Effector memory CD8-positive, alpha-beta T cell (primary cell): ENCODE measurements at regions not wholly inside any gene's neighbourhood (a gene's known extent, or its start where the extent isn't known, plus 50 kb on each side); places are given as distances from the start of the nearest gene placed in this dataset.
"Not testable (repeated sequence)": the region's sequence is repeated elsewhere in the genome, so short reads cannot be mapped to it uniquely, and the experiment has no call there.

Experiments used
- ATAC-seq: fragments of 150-1000 bp; cut with Tn5 transposase; replicated peaks from 2 replicates; pipeline ENCODE4 v1.10.0; 2021; ENCODE audit warnings: mild to moderate bottlenecking, moderate library complexity
- DNase-seq, 3 experiments: peaks; one replicate each; pipeline ENCODE4 v3.0.0; 2021
- H3K27ac Mint-ChIP-seq, 2 donors: one replicate each; pipeline ENCODE4 v1.8.0; 2022; ENCODE audit warnings: mild to moderate bottlenecking in 2 of 2, mixed read lengths in 2 of 2, moderate library complexity in 2 of 2
- H3K27me3 Mint-ChIP-seq, 2 donors: one replicate each; pipeline ENCODE4 v1.8.0; 2022; ENCODE audit warnings: mixed read lengths in 2 of 2
- H3K36me3 Mint-ChIP-seq: one replicate; pipeline ENCODE4 v1.8.0; 2022; ENCODE audit warnings: mild to moderate bottlenecking, moderate library complexity, mixed read lengths; ENCODE audit not compliant: insufficient read depth
- H3K4me1 Mint-ChIP-seq, 2 donors: one replicate each; pipeline ENCODE4 v1.8.0; 2022; ENCODE audit warnings: low read depth in 2 of 2, mixed read lengths in 2 of 2
- H3K4me3 Mint-ChIP-seq, 2 donors: one replicate each; pipeline ENCODE4 v1.8.0; 2022; ENCODE audit warnings: mild to moderate bottlenecking in 2 of 2, mixed read lengths in 2 of 2, moderate library complexity in 2 of 2
- H3K9me3 Mint-ChIP-seq, 2 donors: one replicate each; pipeline ENCODE4 v1.8.0; 2022; ENCODE audit warnings: mixed read lengths in 2 of 2

GRCh38 chr3:87949879-87950208 lies 109.0 kb downstream of the CGGBP1 start:
- DNase-seq (no peak), ATAC-seq (no peak)
- Mint-ChIP-seq H3K27me3 (peaks cover 11 to 15% of the 10 kb centered on the region in 2 donors), H3K27ac (no peak overlapping the region), H3K36me3 (no peaks in the 10 kb centered on the region), H3K4me3 (no peak overlapping the region), H3K4me1 (no peaks in the 10 kb centered on the region), H3K9me3 (no peaks in the 10 kb centered on the region)

- no peaks in the 10 kb centered on the region for H3K4me1 Mint-ChIP-seq
- DNase-seq = no peak
- H3K27me3 Mint-ChIP-seq = peaks cover 16 to 18% of the 10 kb centered on the region in 2 donors
- no peak for ATAC-seq
- H3K9me3 Mint-ChIP-seq = no peaks in the 10 kb centered on the region
- H3K4me3 Mint-ChIP-seq = no peak overlapping the region
- no peak overlapping the region for H3K27ac Mint-ChIP-seq
- no peaks in the 10 kb centered on the region for H3K36me3 Mint-ChIP-seq
Observed at GRCh38 chr3:87949189-87949878, 109.5 kb downstream of the CGGBP1 start.

- not testable (repeated sequence) for H3K27ac Mint-ChIP-seq
Observed at GRCh38 chr3:87946007-87946406, 112.8 kb downstream of the CGGBP1 start.

GRCh38 chr3:87942256-87942655 lies 116.5 kb downstream of the CGGBP1 start:
- DNase-seq, H3K36me3 Mint-ChIP-seq, H3K27ac Mint-ChIP-seq, H3K4me3 Mint-ChIP-seq, H3K9me3 Mint-ChIP-seq, H3K4me1 Mint-ChIP-seq, ATAC-seq: not testable (repeated sequence)
- peaks cover 18 to 22% of the 10 kb centered on the region in 2 donors for H3K27me3 Mint-ChIP-seq

More at GRCh38 chr3:87946007-87946406, 112.8 kb downstream of the CGGBP1 start:
- not testable (repeated sequence) for H3K4me3 Mint-ChIP-seq, DNase-seq, H3K9me3 Mint-ChIP-seq, ATAC-seq, H3K4me1 Mint-ChIP-seq, H3K36me3 Mint-ChIP-seq
- H3K27me3 Mint-ChIP-seq = peaks cover 16 to 18% of the 10 kb centered on the region in 2 donors

- Mint-ChIP-seq H3K27me3 (peaks cover 0 to 5% of the 10 kb centered on the region in 2 donors), H3K27ac (no peak overlapping the region), H3K4me1 (no peaks in the 10 kb centered on the region), H3K9me3 (peaks cover 9 to 22% of the 10 kb centered on the region in 2 donors), H3K36me3 (no peaks in the 10 kb centered on the region), H3K4me3 (no peak overlapping the region)
- DNase-seq (no peak), ATAC-seq (no peak)
Observed at GRCh38 chr3:87924485-87924884, 134.3 kb downstream of the CGGBP1 start.

GRCh38 chr3:87920549-87920948 lies 138.3 kb downstream of the CGGBP1 start:
- H3K9me3 Mint-ChIP-seq = peaks cover 8 to 18% of the 10 kb centered on the region in 2 donors
- H3K27me3 Mint-ChIP-seq = peaks cover 3 to 5% of the 10 kb centered on the region in 2 donors
- H3K4me3 Mint-ChIP-seq = no peak overlapping the region
- DNase-seq (no peak), ATAC-seq (no peak)
- no peaks in the 10 kb centered on the region for H3K4me1 Mint-ChIP-seq
- H3K36me3 Mint-ChIP-seq = no peaks in the 10 kb centered on the region
- H3K27ac Mint-ChIP-seq = no peak overlapping the region

- Mint-ChIP-seq H3K4me3 (no peak overlapping the region), H3K27ac (no peak overlapping the region), H3K4me1 (no peaks in the 10 kb centered on the region), H3K9me3 (no peaks in the 10 kb centered on the region), H3K27me3 (no peaks in the 10 kb centered on the region), H3K36me3 (no peaks in the 10 kb centered on the region)
- DNase-seq (no peak), ATAC-seq (no peak)
Observed at GRCh38 chr3:87901141-87901540, 157.7 kb downstream of the CGGBP1 start.

- DNase-seq (no peak), ATAC-seq (no peak)
- Mint-ChIP-seq H3K27ac (no peak overlapping the region), H3K27me3 (no peaks in the 10 kb centered on the region), H3K9me3 (no peaks in the 10 kb centered on the region), H3K4me3 (no peak overlapping the region), H3K36me3 (no peaks in the 10 kb centered on the region), H3K4me1 (no peaks in the 10 kb centered on the region)
Observed at GRCh38 chr3:87900061-87900460, 158.7 kb downstream of the CGGBP1 start.

GRCh38 chr3:87898971-87899370 lies 159.8 kb downstream of the CGGBP1 start:
- H3K27ac Mint-ChIP-seq = no peak overlapping the region
- no peak for DNase-seq
- ATAC-seq = no peak
- no peaks in the 10 kb centered on the region for H3K9me3 Mint-ChIP-seq
- H3K36me3 Mint-ChIP-seq = no peaks in the 10 kb centered on the region
- no peaks in the 10 kb centered on the region for H3K4me1 Mint-ChIP-seq
- H3K4me3 Mint-ChIP-seq = no peak overlapping the region
- no peaks in the 10 kb centered on the region for H3K27me3 Mint-ChIP-seq

- no peak for DNase-seq
- no peak for ATAC-seq
- Mint-ChIP-seq H3K4me3 (no peak overlapping the region), H3K9me3 (no peaks in the 10 kb centered on the region), H3K36me3 (no peaks in the 10 kb centered on the region), H3K4me1 (no peaks in the 10 kb centered on the region), H3K27ac (no peak overlapping the region), H3K27me3 (peaks cover 6 to 9% of the 10 kb centered on the region in 2 donors)
Observed at GRCh38 chr3:87895983-87896382, 162.8 kb downstream of the CGGBP1 start.

- H3K27ac Mint-ChIP-seq = no peak overlapping the region
- DNase-seq = no peak
- H3K36me3 Mint-ChIP-seq = no peaks in the 10 kb centered on the region
- no peak for ATAC-seq
- H3K4me3 Mint-ChIP-seq = no peak overlapping the region
- no peaks in the 10 kb centered on the region for H3K4me1 Mint-ChIP-seq
- H3K9me3 Mint-ChIP-seq = peaks cover 6 to 9% of the 10 kb centered on the region in 2 donors
- H3K27me3 Mint-ChIP-seq = no peaks in the 10 kb centered on the region
Observed at GRCh38 chr3:87873136-87873535, 185.7 kb downstream of the CGGBP1 start.

GRCh38 chr3:87867001-87867400 lies 191.8 kb downstream of the CGGBP1 start:
- no peak for DNase-seq
- Mint-ChIP-seq H3K4me3 (no peak overlapping the region), H3K36me3 (no peaks in the 10 kb centered on the region), H3K27me3 (peaks cover 0 to 6% of the 10 kb centered on the region in 2 donors), H3K4me1 (no peaks in the 10 kb centered on the region), H3K9me3 (peaks cover 2 to 9% of the 10 kb centered on the region in 2 donors), H3K27ac (no peak overlapping the region)
- ATAC-seq = no peak

- no peaks in the 10 kb centered on the region for H3K4me1 Mint-ChIP-seq
- ATAC-seq (no peak), DNase-seq (no peak)
- no peak overlapping the region for H3K4me3 Mint-ChIP-seq
- no peaks in the 10 kb centered on the region for H3K36me3 Mint-ChIP-seq
- no peak overlapping the region for H3K27ac Mint-ChIP-seq
- H3K27me3 Mint-ChIP-seq = no peaks in the 10 kb centered on the region
- no peaks in the 10 kb centered on the region for H3K9me3 Mint-ChIP-seq
Observed at GRCh38 chr3:87856126-87856525, 202.7 kb downstream of the CGGBP1 start.

- H3K27me3 Mint-ChIP-seq = no peaks in the 10 kb centered on the region
- no peak overlapping the region for H3K4me3 Mint-ChIP-seq
- H3K27ac Mint-ChIP-seq = no peak overlapping the region
- DNase-seq (no peak), ATAC-seq (no peak)
- no peaks in the 10 kb centered on the region for H3K9me3 Mint-ChIP-seq
- no peaks in the 10 kb centered on the region for H3K36me3 Mint-ChIP-seq
- no peaks in the 10 kb centered on the region for H3K4me1 Mint-ChIP-seq
Observed at GRCh38 chr3:87855616-87856015, 203.2 kb downstream of the CGGBP1 start.
